NB4 (cell line): ENCODE measurements at regions not wholly inside any gene's neighbourhood (a gene's known extent, or its start where the extent isn't known, plus 50 kb on each side); places are given as distances from the start of the nearest gene placed in this dataset.

Experiments
- MYC ChIP-seq: IDR thresholded peaks from 2 replicates; pipeline ENCODE4 v1.6.1; 2011; ENCODE audit warnings: low read depth, low read length
- POLR2A ChIP-seq: IDR thresholded peaks from 2 replicates; pipeline ENCODE4 v1.6.1; 2011; ENCODE audit warnings: mild to moderate bottlenecking; ENCODE audit not compliant: insufficient read length; ENCODE audit errors: extremely low read depth
- TF ChIP-seq, protein P1 (sequence below): IDR thresholded peaks from one replicate; pipeline ENCODE4 v1.5.1; 2012; ENCODE audit warnings: low read depth, low read length
- TF ChIP-seq, protein P2 (sequence below): IDR thresholded peaks from 2 replicates; pipeline ENCODE4 v1.6.1; 2011; ENCODE audit warnings: low read depth, low read length

DNA sequence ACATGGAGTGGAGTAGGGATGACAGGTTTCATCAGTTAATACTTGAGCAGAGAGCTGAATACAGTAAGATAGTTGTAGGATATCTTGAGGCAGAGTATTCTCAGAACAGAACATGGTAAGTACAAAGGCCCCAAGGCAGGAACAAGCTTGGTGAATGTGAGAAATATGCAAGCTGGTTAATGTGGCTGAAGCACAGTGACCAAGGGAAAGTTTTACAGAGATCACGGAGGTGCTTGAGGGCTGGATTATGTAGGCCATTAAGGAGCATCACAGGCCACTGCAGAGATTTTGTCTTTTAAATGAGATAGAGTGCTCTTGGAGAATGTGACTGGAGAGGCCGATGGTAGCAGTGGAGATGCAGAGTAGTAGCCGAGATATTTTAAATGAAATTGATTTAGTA, 54.0 kb upstream of the BOLA1 start:
- TF ChIP-seq MYC, result no peak
- TF ChIP-seq, protein P1, sequence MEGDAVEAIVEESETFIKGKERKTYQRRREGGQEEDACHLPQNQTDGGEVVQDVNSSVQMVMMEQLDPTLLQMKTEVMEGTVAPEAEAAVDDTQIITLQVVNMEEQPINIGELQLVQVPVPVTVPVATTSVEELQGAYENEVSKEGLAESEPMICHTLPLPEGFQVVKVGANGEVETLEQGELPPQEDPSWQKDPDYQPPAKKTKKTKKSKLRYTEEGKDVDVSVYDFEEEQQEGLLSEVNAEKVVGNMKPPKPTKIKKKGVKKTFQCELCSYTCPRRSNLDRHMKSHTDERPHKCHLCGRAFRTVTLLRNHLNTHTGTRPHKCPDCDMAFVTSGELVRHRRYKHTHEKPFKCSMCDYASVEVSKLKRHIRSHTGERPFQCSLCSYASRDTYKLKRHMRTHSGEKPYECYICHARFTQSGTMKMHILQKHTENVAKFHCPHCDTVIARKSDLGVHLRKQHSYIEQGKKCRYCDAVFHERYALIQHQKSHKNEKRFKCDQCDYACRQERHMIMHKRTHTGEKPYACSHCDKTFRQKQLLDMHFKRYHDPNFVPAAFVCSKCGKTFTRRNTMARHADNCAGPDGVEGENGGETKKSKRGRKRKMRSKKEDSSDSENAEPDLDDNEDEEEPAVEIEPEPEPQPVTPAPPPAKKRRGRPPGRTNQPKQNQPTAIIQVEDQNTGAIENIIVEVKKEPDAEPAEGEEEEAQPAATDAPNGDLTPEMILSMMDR, result no peak
- TF ChIP-seq POLR2A, result no peak
- TF ChIP-seq, protein P2, sequence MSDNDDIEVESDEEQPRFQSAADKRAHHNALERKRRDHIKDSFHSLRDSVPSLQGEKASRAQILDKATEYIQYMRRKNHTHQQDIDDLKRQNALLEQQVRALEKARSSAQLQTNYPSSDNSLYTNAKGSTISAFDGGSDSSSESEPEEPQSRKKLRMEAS, result no peak
